Adrenal gland (tissue), 9 donors: ENCODE measurements at regions not wholly inside any gene's neighbourhood (a gene's known extent, or its start where the extent isn't known, plus 50 kb on each side); places are given as distances from the start of the nearest gene placed in this dataset.
"Not testable (repeated sequence)": the region's sequence is repeated elsewhere in the genome, so short reads cannot be mapped to it uniquely, and the experiment has no call there.

Source experiments
- DNase-seq, 7 donors: peaks; one replicate each; pipeline ENCODE4 v3.0.0-alpha.2; 2019 to 2020
- H3K27ac ChIP-seq, 5 donors: fragments of 200-600 bp; sonication (generic) in 4 of 5; 1 replicate in 3 of 5; 2 replicates in 2 of 5; pipeline versions ENCODE4 v1.5.1 to v1.8.0; 2016 to 2020; ENCODE audit warnings: mild to moderate bottlenecking in 1 of 5
- H3K27me3 ChIP-seq: fragments of 200-600 bp; 2 replicates; pipeline ENCODE4 v1.8.0; 2021
- H3K36me3 ChIP-seq, 2 donors: fragments of 200-600 bp; replicated peaks in 1 of 2; 1 replicate in 1 of 2; 2 replicates in 1 of 2; pipeline versions ENCODE4 v1.5.1 to v1.8.0; 2018 to 2022
- H3K4me1 ChIP-seq, 2 donors: fragments of 200-600 bp; replicated peaks in 1 of 2; 1 replicate in 1 of 2; 2 replicates in 1 of 2; pipeline versions ENCODE4 v1.5.1 to v1.8.0; 2018 to 2021
- H3K4me3 ChIP-seq, 4 donors: fragments of 200-600 bp; sonication (generic) in 3 of 4; one replicate each; pipeline ENCODE4 v1.5.1; 2016 to 2018
- H3K9me3 ChIP-seq, 3 donors: fragments of 200-600 bp; sonication (generic) in 1 of 3; replicated peaks in 1 of 3; 1 replicate in 2 of 3; 2 replicates in 1 of 3; pipeline versions ENCODE4 v1.5.1 to v1.8.0; 2016 to 2021
- CTCF ChIP-seq, 6 experiments: fragments of 450-650 bp in 4 of 6; fragments of 200-600 bp in 2 of 6; sonication (generic) in 1 of 6; IDR thresholded peaks; 1 replicate in 5 of 6; 2 replicates in 1 of 6; pipeline versions ENCODE4 v1.5.1 to v1.8.0; 2016 to 2021; ENCODE audit warnings: antibody characterized with exemption in 6 of 6, mild to moderate bottlenecking in 2 of 6, moderate library complexity in 1 of 6
- POLR2A ChIP-seq, 2 donors: fragments of 450-650 bp; IDR thresholded peaks; one replicate each; pipeline ENCODE4 v1.6.1; 2017; ENCODE audit warnings: antibody characterized with exemption in 2 of 2, mild to moderate bottlenecking in 2 of 2, moderate library complexity in 1 of 2
- WGBS, 4 donors: extraction: QIAGEN DNeasy Blood & Tissue Kit in 2 of 4; methylation state at CpG; one replicate each; pipeline versions ENCODE4 v1.1.5 to v1.1.7; 2013 to 2017; 5-methylcytosine and 5-hydroxymethylcytosine counted together
- intact Hi-C, 2 donors: fragments of 100-400 bp; cut with DNase I; formaldehyde crosslinking; loops; one replicate each; pipeline versions ENCODE4 v1.14.1 to v1.15.0; 2022 to 2023
- donor health status: healthy with polysubstance abuse.
- donor health status: Bipolar disorder and iron deficiency.
- donor health status: DM: yes; HTN: yes; CAD: no.
- donor health status: DM: no; HTN: no; CAD: no.
- donor health status: DM: no; HTN: no; CAD: no.

- intact Hi-C loops, H3K36me3 ChIP-seq, H3K4me3 ChIP-seq, DNase-seq, H3K27me3 ChIP-seq, H3K27ac ChIP-seq, H3K9me3 ChIP-seq, H3K4me1 ChIP-seq: not testable (repeated sequence)
- WGBS, 4 donors, result 74 to 100% (median 95%) methylated on average over 2 to 5 of the region's 5 CpGs
These were observed 86.9 kb upstream of the FZD7 start for GRCh38 chr2:201946746-201947145.

GRCh38 chr2:201947287-201947686 is 86.4 kb upstream of the FZD7 start:
- no peak for DNase-seq
- intact Hi-C loops, result no loop called here
- Histone ChIP-seq H3K36me3 (no peaks in the 10 kb centered on the region), H3K9me3 (no peaks in the 10 kb centered on the region), H3K27me3 (no peaks in the 10 kb centered on the region), H3K4me3 (no peak overlapping the region), H3K27ac (no peak overlapping the region), H3K4me1 (no peaks in the 10 kb centered on the region)
- TF ChIP-seq POLR2A (IDR thresholded peaks at IDR 0.05) (no peak), CTCF (IDR thresholded peaks at IDR 0.05) (no peak)

GRCh38 chr2:201949181-201949926 is 84.3 kb upstream of the FZD7 start:
- intact Hi-C loops, result no loop called here
- H3K4me1 ChIP-seq, result no peaks in the 10 kb centered on the region
- no peak for TF ChIP-seq CTCF (IDR thresholded peaks at IDR 0.05)
- no peak for TF ChIP-seq POLR2A (IDR thresholded peaks at IDR 0.05)
- H3K27me3 ChIP-seq, result no peaks in the 10 kb centered on the region
- no peak overlapping the region for H3K4me3 ChIP-seq
- 67 to 78% (median 73%) methylated on average over 22 of the region's 22 CpGs for WGBS, 4 donors
- DNase-seq, result no peak
- no peaks in the 10 kb centered on the region for H3K36me3 ChIP-seq
- H3K9me3 ChIP-seq, result no peaks in the 10 kb centered on the region
- H3K27ac ChIP-seq, result no peak overlapping the region

- no peak overlapping the region for H3K27ac ChIP-seq
- H3K4me3 ChIP-seq, result no peak overlapping the region
- DNase-seq, result no peak
- no peaks in the 10 kb centered on the region for H3K27me3 ChIP-seq
- intact Hi-C loops, result no loop called here
- no peak for TF ChIP-seq CTCF (IDR thresholded peaks at IDR 0.05)
- TF ChIP-seq POLR2A (IDR thresholded peaks at IDR 0.05), result no peak
- 81 to 89% (median 88%) methylated on average over 8 of the region's 8 CpGs for WGBS, 4 donors
- no peaks in the 10 kb centered on the region for H3K36me3 ChIP-seq
- H3K4me1 ChIP-seq, result no peaks in the 10 kb centered on the region
- no peaks in the 10 kb centered on the region for H3K9me3 ChIP-seq
These were observed 83.8 kb upstream of the FZD7 start for GRCh38 chr2:201949927-201950246.

GRCh38 chr2:201950606-201951005 is 83.0 kb upstream of the FZD7 start:
- Histone ChIP-seq H3K27me3 (no peaks in the 10 kb centered on the region), H3K36me3 (no peaks in the 10 kb centered on the region), H3K9me3 (no peaks in the 10 kb centered on the region), H3K4me3 (no peak overlapping the region), H3K27ac (no peak overlapping the region), H3K4me1 (no peaks in the 10 kb centered on the region)
- TF ChIP-seq CTCF (IDR thresholded peaks at IDR 0.05) (no peak), POLR2A (IDR thresholded peaks at IDR 0.05) (no peak)
- WGBS, 4 donors, result 47 to 84% (median 81%) methylated on average over 3 to 6 of the region's 6 CpGs
- intact Hi-C loops, result no loop called here
- DNase-seq, result no peak
